HepG2 (cell line): ENCODE measurements at regions not wholly inside any gene's neighbourhood (a gene's known extent, or its start where the extent isn't known, plus 50 kb on each side); places are given as distances from the start of the nearest gene placed in this dataset.

ENCODE experiments used
- ATAC-seq: fragments of 200-7000 bp; cut with Tn5 transposase; 3 replicates; pipeline ENCODE4 v1.9.1; 2020; ENCODE audit warnings: mild to moderate bottlenecking, moderate library complexity
- BruUV-seq: library from RNA; stranded (reverse); fragments of 400-500 nt; replicated peaks from 2 replicates; lab custom pipeline; 2021; lab: Mats Ljungman, UMichigan
- CTCF ChIA-PET: fragments of 300-600 bp; formaldehyde crosslinking; extraction: SDS; loops from one replicate; lab custom pipeline; 2021; ENCODE audit warnings: low total read pairs, inconsistent platforms, low intra/inter-chr PET ratio; lab: Yijun Ruan, JAX
- POLR2A ChIA-PET: fragments of 350-600 bp; sonication (Branson Sonifier 250); formaldehyde crosslinking; loops from one replicate; lab custom pipeline; 2020; ENCODE audit warnings: antibody characterized with exemption, inconsistent platforms; lab: Yijun Ruan, JAX
- DNase-seq: peaks from one replicate; pipeline ENCODE4 v3.0.0-alpha.2; 2015; ENCODE audit warnings: low spot score
- FAIRE-seq: peaks from 3 replicates; lab custom pipeline; 2011; peaks lifted over from hg19 to GRCh38; lab: Jason Lieb, UNC
- H2AFZ ChIP-seq: one replicate; pipeline ENCODE4 v1.6.1; 2011; ENCODE audit warnings: low read length, inconsistent platforms
- H3K27ac ChIP-seq: fragments of 300-600 bp; 3 replicates; pipeline ENCODE4 v1.8.0; 2011; ENCODE audit warnings: mixed run types, mild to moderate bottlenecking, mixed read lengths, low read length, inconsistent platforms; ENCODE audit not compliant: insufficient read depth; ENCODE audit errors: extremely low read length
- H3K27me3 ChIP-seq, 2 experiments: fragments of 200-600 bp in 1 of 2; 2 replicates in 1 of 2; 3 replicates in 1 of 2; pipeline versions ENCODE4 v1.6.0 to v1.8.0; 2011; ENCODE audit warnings: low read length in 2 of 2, mild to moderate bottlenecking in 2 of 2, moderate library complexity in 2 of 2, inconsistent platforms in 1 of 2; ENCODE audit not compliant: insufficient read depth in 2 of 2, control insufficient read depth in 1 of 2
- H3K36me3 ChIP-seq, 2 experiments: fragments of 200-600 bp in 1 of 2; replicated peaks in 1 of 2; 2 replicates in 1 of 2; 3 replicates in 1 of 2; pipeline versions ENCODE4 v1.5.1 to v1.8.0; 2011; ENCODE audit warnings: low read length in 2 of 2, inconsistent platforms in 1 of 2; ENCODE audit not compliant: insufficient read depth in 2 of 2, control insufficient read depth in 1 of 2
- H3K4me1 ChIP-seq: 2 replicates; pipeline ENCODE4 v1.5.1; 2012; ENCODE audit warnings: low read length, inconsistent platforms; ENCODE audit not compliant: insufficient read depth
- H3K4me2 ChIP-seq: 2 replicates; pipeline ENCODE4 v1.6.0; 2011; ENCODE audit warnings: low read depth, low read length, inconsistent platforms
- H3K4me3 ChIP-seq, 3 experiments: fragments of 200-600 bp in 1 of 3; sonication (generic), shearing (Covaris generic) in 1 of 3; replicated peaks in 1 of 3; 2 replicates each; pipeline ENCODE4 v1.5.1; 2011 to 2016; ENCODE audit warnings: low read length in 3 of 3, inconsistent platforms in 2 of 3, low read depth in 2 of 3, mild to moderate bottlenecking in 2 of 3, control low read depth in 1 of 3, mixed read lengths in 1 of 3; ENCODE audit not compliant: insufficient read depth in 1 of 3
- H3K79me2 ChIP-seq: one replicate; pipeline ENCODE4 v1.6.1; 2011; ENCODE audit warnings: low read length, inconsistent platforms; ENCODE audit not compliant: insufficient read depth
- H3K9ac ChIP-seq: 2 replicates; pipeline ENCODE4 v1.6.0; 2011; ENCODE audit warnings: mild to moderate bottlenecking, low read depth, low read length, inconsistent platforms; ENCODE audit not compliant: insufficient read depth
- H3K9me3 ChIP-seq: 2 replicates; pipeline ENCODE4 v1.5.1; 2012; ENCODE audit warnings: mild to moderate bottlenecking, low read length
- H4K20me1 ChIP-seq: 2 replicates; pipeline ENCODE4 v1.6.0; 2011; ENCODE audit warnings: inconsistent platforms, mild to moderate bottlenecking, low read length, moderate library complexity; ENCODE audit not compliant: insufficient read depth
- AGO1 ChIP-seq: fragments of 200-400 bp; formaldehyde crosslinking; IDR thresholded peaks from 2 replicates; pipeline ENCODE4 v1.6.1; 2017; ENCODE audit warnings: mild to moderate bottlenecking, low read depth, low read length, moderate library complexity; ENCODE audit not compliant: poor library complexity, severe bottlenecking
- AKAP8 ChIP-seq: sonication (generic); formaldehyde crosslinking; IDR thresholded peaks from 2 replicates; pipeline ENCODE4 v1.5.1; 2020; ENCODE audit warnings: mild to moderate bottlenecking, missing genetic modification reagents
- FOXK2 ChIP-seq: fragments of 450-650 bp; IDR thresholded peaks from 2 replicates; pipeline ENCODE4 v1.6.1; 2016
- GABPB1 ChIP-seq: IDR thresholded peaks from 2 replicates; pipeline ENCODE4 v1.6.1; 2016; ENCODE audit warnings: mild to moderate bottlenecking, missing genetic modification reagents, moderate library complexity, missing compliant biosample characterization
- HNRNPK ChIP-seq: fragments of 200-400 bp; formaldehyde crosslinking; IDR thresholded peaks from 2 replicates; pipeline ENCODE4 v1.6.1; 2018; ENCODE audit warnings: low read length, low read depth, moderate library complexity, mild to moderate bottlenecking; ENCODE audit not compliant: poor library complexity, severe bottlenecking
- MEIS1 ChIP-seq: sonication (generic); formaldehyde crosslinking; IDR thresholded peaks from 2 replicates; pipeline ENCODE4 v1.9.0; 2021; ENCODE audit warnings: mild to moderate bottlenecking, missing genetic modification reagents, moderate library complexity, borderline replicate concordance
- MTA1 ChIP-seq: sonication (generic); formaldehyde crosslinking; IDR thresholded peaks from 2 replicates; pipeline ENCODE4 v1.4.0; 2020; ENCODE audit warnings: missing genetic modification reagents, mild to moderate bottlenecking, borderline replicate concordance
- U2AF1 ChIP-seq: fragments of 200-400 bp; formaldehyde crosslinking; optimal IDR thresholded peaks from 2 replicates; pipeline ENCODE3; 2017; ENCODE audit warnings: mild to moderate bottlenecking, low read depth, low read length
- ZNF230 ChIP-seq: sonication (generic); formaldehyde crosslinking; IDR thresholded peaks from 2 replicates; pipeline ENCODE4 v1.4.0; 2020; ENCODE audit warnings: mild to moderate bottlenecking, missing genetic modification reagents
- ZNF468 ChIP-seq: sonication (generic); formaldehyde crosslinking; IDR thresholded peaks from 2 replicates; pipeline ENCODE4 v1.8.0; 2022; ENCODE audit warnings: mild to moderate bottlenecking, moderate library complexity, missing genetic modification reagents
- ZNF501 ChIP-seq: sonication (generic); formaldehyde crosslinking; IDR thresholded peaks from 2 replicates; pipeline ENCODE4 v1.5.1; 2020; ENCODE audit warnings: mild to moderate bottlenecking, moderate library complexity, missing genetic modification reagents
- ZNF709 ChIP-seq: sonication (generic); formaldehyde crosslinking; IDR thresholded peaks from 2 replicates; pipeline ENCODE4 v1.5.0; 2020; ENCODE audit warnings: mild to moderate bottlenecking, missing genetic modification reagents
- ZNF878 ChIP-seq: sonication (generic); formaldehyde crosslinking; IDR thresholded peaks from 2 replicates; pipeline ENCODE4 v1.8.1; 2023; ENCODE audit warnings: mild to moderate bottlenecking, missing genetic modification reagents, moderate library complexity
- WGBS: methylation state at CpG from one replicate; pipeline ENCODE4 v1.1.6; 2017; ENCODE audit warnings: low lambda C conversion rate; 5-methylcytosine and 5-hydroxymethylcytosine counted together
- in situ Hi-C: cut with HindIII; loops from 2 replicates; pipeline ENCODE4 v1.10.0; 2017; ENCODE audit warnings: low pct_unique_long_range_greater_than_20kb; ENCODE audit not compliant: extremely low pct_ligation_motif_present
- intact Hi-C: fragments of 100-400 bp; cut with micrococcal nuclease; formaldehyde crosslinking; loops from one replicate; pipeline ENCODE4 v1.10.0; 2022; ENCODE audit not compliant: unreplicated experiment
- TF ChIP-seq, protein P1 (sequence below): sonication (generic); formaldehyde crosslinking; IDR thresholded peaks from 2 replicates; pipeline ENCODE4 v1.8.1; 2023; ENCODE audit warnings: missing genetic modification reagents, inconsistent platforms, borderline replicate concordance
- TF ChIP-seq, protein P2 (sequence below): sonication (generic); formaldehyde crosslinking; IDR thresholded peaks from 2 replicates; pipeline ENCODE4 v1.8.0; 2023; ENCODE audit warnings: mild to moderate bottlenecking, missing genetic modification reagents
- TF ChIP-seq, protein P3 (sequence below): sonication (generic); formaldehyde crosslinking; IDR thresholded peaks from 2 replicates; pipeline ENCODE4 v1.4.0; 2020; ENCODE audit warnings: mild to moderate bottlenecking, missing genetic modification reagents

DNA sequence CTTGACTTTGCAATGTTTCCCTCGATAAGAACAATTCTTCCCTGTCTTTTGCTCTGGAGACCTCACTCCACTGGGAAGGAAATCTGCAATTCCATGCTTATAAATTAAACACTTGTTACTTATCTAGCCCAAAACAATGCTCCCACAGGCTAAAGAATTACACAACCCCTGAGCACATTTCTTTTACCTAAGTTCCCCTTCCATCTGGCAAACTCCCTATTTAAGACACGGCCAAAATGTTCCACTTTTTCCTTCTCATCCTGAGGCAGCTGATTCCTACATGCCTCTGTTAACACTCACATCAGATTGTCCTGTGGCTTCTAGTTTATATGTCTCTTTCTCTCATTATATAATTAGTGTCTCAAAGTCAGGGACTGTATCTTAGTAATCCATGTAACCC is 211.7 kb downstream of the COX18 start:
- CTCF ChIA-PET: no interaction called here
- Histone ChIP-seq H3K4me3 (no peak overlapping the region), H3K27ac (no peak overlapping the region), H3K9ac (no peak overlapping the region), H3K9me3 (no peaks in the 10 kb centered on the region), H3K36me3 (no peaks in the 10 kb centered on the region), H3K4me2 (no peak overlapping the region), H2AFZ (no peak overlapping the region), H3K4me1 (no peaks in the 10 kb centered on the region), H3K27me3 (no peaks in the 10 kb centered on the region), H4K20me1 (no peaks in the 10 kb centered on the region), H3K79me2 (no peaks in the 10 kb centered on the region)
- TF ChIP-seq ZNF709 (CRISPR knock-in tag): no peak
- no peak for TF ChIP-seq GABPB1
- no peak for TF ChIP-seq FOXK2
- TF ChIP-seq MEIS1 (CRISPR knock-in tag): no peak
- TF ChIP-seq ZNF501: no peak
- 0% methylated on average over 2 of the region's 2 CpGs for WGBS
- intact Hi-C loops (no loop called here), in situ Hi-C loops (no loop called here)
- POLR2A ChIA-PET: no interaction called here
- DNase-seq: no peak
- no peak for FAIRE-seq
- no TSS peak for BruUV-seq
- ATAC-seq: no peak

DNA sequence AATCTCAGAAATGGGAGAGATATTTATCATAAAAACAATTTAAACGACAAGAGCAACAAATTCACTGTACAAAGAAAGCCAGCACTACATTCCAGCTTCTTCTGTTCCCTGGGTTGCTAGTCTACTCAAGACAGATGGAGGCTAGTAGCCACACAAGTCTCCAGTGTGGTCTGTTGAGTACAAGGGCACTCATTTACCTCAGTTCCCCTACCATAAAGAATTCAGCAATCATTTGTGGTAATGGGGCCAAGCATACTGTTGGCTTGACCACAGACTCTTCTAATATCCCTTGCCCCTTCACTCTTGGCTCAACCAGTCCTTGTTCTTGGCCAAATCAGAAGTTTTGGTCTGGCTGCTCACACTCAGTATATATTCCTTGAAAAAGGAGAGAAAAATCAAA is 212.3 kb downstream of the COX18 start:
- Histone ChIP-seq H3K27me3 (no peaks in the 10 kb centered on the region), H2AFZ (no peak overlapping the region), H3K4me1 (no peaks in the 10 kb centered on the region), H3K79me2 (no peaks in the 10 kb centered on the region), H3K27ac (no peak overlapping the region), H3K4me3 (no peak overlapping the region), H3K36me3 (no peaks in the 10 kb centered on the region), H3K4me2 (no peak overlapping the region), H3K9me3 (no peaks in the 10 kb centered on the region), H3K9ac (no peak overlapping the region), H4K20me1 (no peaks in the 10 kb centered on the region)
- in situ Hi-C loops: no loop called here
- BruUV-seq: no TSS peak
- CTCF ChIA-PET: no interaction called here
- no peak for ATAC-seq
- FAIRE-seq: no peak
- no peak for TF ChIP-seq ZNF230 (CRISPR knock-in tag)
- TF ChIP-seq HNRNPK: no peak
- TF ChIP-seq ZNF468 (CRISPR knock-in tag): no peak
- no peak for TF ChIP-seq AKAP8
- TF ChIP-seq, protein P1, sequence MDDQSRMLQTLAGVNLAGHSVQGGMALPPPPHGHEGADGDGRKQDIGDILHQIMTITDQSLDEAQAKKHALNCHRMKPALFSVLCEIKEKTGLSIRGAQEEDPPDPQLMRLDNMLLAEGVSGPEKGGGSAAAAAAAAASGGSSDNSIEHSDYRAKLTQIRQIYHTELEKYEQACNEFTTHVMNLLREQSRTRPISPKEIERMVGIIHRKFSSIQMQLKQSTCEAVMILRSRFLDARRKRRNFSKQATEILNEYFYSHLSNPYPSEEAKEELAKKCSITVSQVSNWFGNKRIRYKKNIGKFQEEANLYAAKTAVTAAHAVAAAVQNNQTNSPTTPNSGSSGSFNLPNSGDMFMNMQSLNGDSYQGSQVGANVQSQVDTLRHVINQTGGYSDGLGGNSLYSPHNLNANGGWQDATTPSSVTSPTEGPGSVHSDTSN: no peak
- no peak for TF ChIP-seq MTA1 (CRISPR knock-in tag)
- TF ChIP-seq, protein P2, sequence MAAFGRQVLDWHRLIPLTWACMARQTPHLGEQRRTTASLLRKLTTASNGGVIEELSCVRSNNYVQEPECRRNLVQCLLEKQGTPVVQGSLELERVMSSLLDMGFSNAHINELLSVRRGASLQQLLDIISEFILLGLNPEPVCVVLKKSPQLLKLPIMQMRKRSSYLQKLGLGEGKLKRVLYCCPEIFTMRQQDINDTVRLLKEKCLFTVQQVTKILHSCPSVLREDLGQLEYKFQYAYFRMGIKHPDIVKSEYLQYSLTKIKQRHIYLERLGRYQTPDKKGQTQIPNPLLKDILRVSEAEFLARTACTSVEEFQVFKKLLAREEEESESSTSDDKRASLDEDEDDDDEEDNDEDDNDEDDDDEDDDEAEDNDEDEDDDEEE (CRISPR knock-in tag): no peak
- TF ChIP-seq ZNF878 (CRISPR knock-in tag): no peak
- TF ChIP-seq U2AF1: no peak
- no peak for TF ChIP-seq AGO1
- TF ChIP-seq, protein P3, sequence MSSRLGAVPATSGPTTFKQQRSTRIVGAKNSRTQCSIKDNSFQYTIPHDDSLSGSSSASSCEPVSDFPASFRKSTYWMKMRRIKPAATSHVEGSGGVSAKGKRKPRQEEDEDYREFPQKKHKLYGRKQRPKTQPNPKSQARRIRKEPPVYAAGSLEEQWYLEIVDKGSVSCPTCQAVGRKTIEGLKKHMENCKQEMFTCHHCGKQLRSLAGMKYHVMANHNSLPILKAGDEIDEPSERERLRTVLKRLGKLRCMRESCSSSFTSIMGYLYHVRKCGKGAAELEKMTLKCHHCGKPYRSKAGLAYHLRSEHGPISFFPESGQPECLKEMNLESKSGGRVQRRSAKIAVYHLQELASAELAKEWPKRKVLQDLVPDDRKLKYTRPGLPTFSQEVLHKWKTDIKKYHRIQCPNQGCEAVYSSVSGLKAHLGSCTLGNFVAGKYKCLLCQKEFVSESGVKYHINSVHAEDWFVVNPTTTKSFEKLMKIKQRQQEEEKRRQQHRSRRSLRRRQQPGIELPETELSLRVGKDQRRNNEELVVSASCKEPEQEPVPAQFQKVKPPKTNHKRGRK: no peak
- POLR2A ChIA-PET: no interaction called here
- no peak for DNase-seq
- WGBS: 0% methylated on average over 1 of the region's 1 CpG
- intact Hi-C loops: no loop called here
